HG02571 (cell line): ENCODE measurements at regions not wholly inside any gene's neighbourhood (a gene's known extent, or its start where the extent isn't known, plus 50 kb on each side); places are given as distances from the start of the nearest gene placed in this dataset.

Source experiments
- ATAC-seq: cut with Tn5 transposase; IDR thresholded peaks from one replicate; pipeline ENCODE4 v1.9.1; 2021; ENCODE audit warnings: mild to moderate bottlenecking, moderate library complexity; ENCODE audit not compliant: unreplicated experiment

- no peak for ATAC-seq
These were observed 566.2 kb downstream of the BNC2 start for GRCh38 chr9:16304301-16304700.

- no peak for ATAC-seq
These were observed 563.9 kb downstream of the BNC2 start for GRCh38 chr9:16306586-16306985.

GRCh38 chr9:16307626-16308195, 562.8 kb downstream of the BNC2 start:
- no peak for ATAC-seq

- no peak for ATAC-seq
These were observed 561.8 kb downstream of the BNC2 start for GRCh38 chr9:16308645-16309044.

GRCh38 chr9:16309082-16309468, 561.4 kb downstream of the BNC2 start:
- no peak for ATAC-seq

GRCh38 chr9:16309469-16310271, 560.8 kb downstream of the BNC2 start:
- no peak for ATAC-seq

- ATAC-seq = no peak
These were observed 560.0 kb downstream of the BNC2 start for GRCh38 chr9:16310278-16311110.

GRCh38 chr9:16312116-16312515, 558.4 kb downstream of the BNC2 start:
- ATAC-seq = no peak

GRCh38 chr9:16312962-16313546, 557.4 kb downstream of the BNC2 start:
- no peak for ATAC-seq

GRCh38 chr9:16314476-16314875, 556.0 kb downstream of the BNC2 start:
- no peak for ATAC-seq

GRCh38 chr9:16315720-16316119, 554.8 kb downstream of the BNC2 start:
- ATAC-seq = no peak

GRCh38 chr9:16316456-16316855, 554.0 kb downstream of the BNC2 start:
- no peak for ATAC-seq

- no peak for ATAC-seq
These were observed 553.3 kb downstream of the BNC2 start for GRCh38 chr9:16316911-16317817.

GRCh38 chr9:16318516-16319060, 551.9 kb downstream of the BNC2 start:
- ATAC-seq = no peak

- no peak for ATAC-seq
These were observed 550.8 kb downstream of the BNC2 start for GRCh38 chr9:16319646-16320045.

GRCh38 chr9:16320338-16320902, 550.0 kb downstream of the BNC2 start:
- ATAC-seq = no peak

- no peak for ATAC-seq
These were observed 548.9 kb downstream of the BNC2 start for GRCh38 chr9:16321461-16322119.

GRCh38 chr9:16322849-16323248, 547.6 kb downstream of the BNC2 start:
- ATAC-seq = no peak

GRCh38 chr9:16325966-16326365, 544.5 kb downstream of the BNC2 start:
- ATAC-seq = no peak
